ENCODE measurements at regions not wholly inside any gene's neighbourhood (a gene's known extent, or its start where the extent isn't known, plus 50 kb on each side); places are given as distances from the start of the nearest gene placed in this dataset.

DNA sequence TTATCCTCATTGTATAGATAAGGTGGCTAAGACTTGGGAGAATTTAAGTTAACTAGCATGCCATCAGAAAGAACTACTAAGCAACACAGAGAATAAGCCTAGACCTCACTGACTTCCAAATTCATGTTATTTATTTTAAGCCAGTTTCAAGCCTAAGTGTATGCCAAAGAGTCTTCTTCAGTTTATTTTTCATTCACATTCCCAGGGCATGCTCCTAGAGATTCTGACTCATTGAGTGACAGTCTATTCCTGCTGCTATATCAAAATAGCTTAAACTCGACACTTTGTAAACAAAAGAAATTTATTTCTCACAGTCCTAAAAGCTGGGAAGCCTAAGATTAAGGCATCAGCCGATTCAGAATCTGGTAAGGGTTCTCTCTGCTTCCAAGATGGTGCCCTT lies 467.1 kb downstream of the MBD2 start:
- no peaks in the 10 kb centered on the region for H3K27me3 ChIP-seq (ENCODE audit: control insufficient read depth, insufficient read depth, low read length)
- intact Hi-C loops (cut with micrococcal nuclease) = no loop called here

More for the DNA sequence above, 467.1 kb downstream of the MBD2 start:
- Histone ChIP-seq H4K91ac (ENCODE audit: insufficient read depth, low read depth, low read length) (no peak overlapping the region), H3K36me3 (ENCODE audit: control insufficient read depth, insufficient read depth, low read length) (no peaks in the 10 kb centered on the region), H2BK15ac (ENCODE audit: low read depth, low read length) (no peak overlapping the region), H2AK5ac (ENCODE audit: low read depth, low read length) (no peak overlapping the region), H3K14ac (replicated peaks; ENCODE audit: low read depth, low read length) (no peak overlapping the region), H4K20me1 (ENCODE audit: insufficient read depth, low read length) (no peaks in the 10 kb centered on the region), H3K18ac (ENCODE audit: low read depth, low read length) (no peak overlapping the region), H3K23ac (ENCODE audit: low read depth, low read length) (no peak overlapping the region), H3K4me3 (ENCODE audit: insufficient read depth, low read depth, low read length) (no peak overlapping the region), H3K27ac (ENCODE audit: insufficient read depth, low read length) (no peak overlapping the region), H4K8ac (ENCODE audit: low read depth in 2 of 2, low read length in 2 of 2) (no peak overlapping the region), H3K56ac (ENCODE audit: extremely low read depth, insufficient read depth, low read length) (no peak overlapping the region), H2BK120ac (ENCODE audit: low read depth, low read length) (no peak overlapping the region), H2BK20ac (ENCODE audit: low read depth, low read length) (no peak overlapping the region), H2BK5ac (ENCODE audit: low read depth, low read length, poor library complexity, severe bottlenecking) (no peak overlapping the region), H3K9me3 (ENCODE audit: control insufficient read depth, insufficient read depth, low read length) (peaks cover 21% of the 10 kb centered on the region), H3K4me1 (ENCODE audit: control insufficient read depth, insufficient read depth, low read length) (no peaks in the 10 kb centered on the region), H2AK9ac (replicated peaks; ENCODE audit: low read depth, low read length, poor library complexity) (no peak overlapping the region), H2AFZ (replicated peaks; ENCODE audit: low read length, poor library complexity) (no peak overlapping the region), H3K9ac (ENCODE audit: low read depth, low read length) (no peak overlapping the region), H3K4ac (ENCODE audit: low read depth, low read length) (no peak overlapping the region), H3K4me2 (ENCODE audit: low read depth, low read length) (no peak overlapping the region), H3K9me1 (ENCODE audit: insufficient read depth, low read length) (no peaks in the 10 kb centered on the region), H4K5ac (ENCODE audit: low read depth, low read length) (no peak overlapping the region), H3K79me1 (ENCODE audit: low read depth in 1 of 2, low read length in 2 of 2) (no peaks in the 10 kb centered on the region)
- WGBS, 2 experiments (ENCODE audit: extremely low coverage in 2 of 2, insufficient read length in 1 of 2) = no CpG with 5 or more reads among the region's 2 CpGs
- dilution Hi-C loops (cut with HindIII; ENCODE audit: low sequenced_read_pairs, unreplicated experiment) (no loop called here), in situ Hi-C loops (cut with MboI; ENCODE audit: low sequenced_read_pairs) (no loop called here)
- DNase-seq = no peak
- no peak for TF ChIP-seq NFE2L2 (IDR thresholded peaks at IDR 0.05; ENCODE audit: low read depth, low read length)
- no peak for TF ChIP-seq RCOR1 (IDR thresholded peaks at IDR 0.05; ENCODE audit: insufficient replicate concordance, low read length)
- no peak for TF ChIP-seq RAD21 (IDR thresholded peaks at IDR 0.05; ENCODE audit: low read length)
- ChIA-PET POLR2A (ENCODE audit: unreplicated experiment) (no interaction called here), CTCF (no interaction called here)
- no TSS peak for BruUV-seq (replicated peaks)
- ATAC-seq (ENCODE audit: low read depth) = no peak

Measured in IMR-90 (cell line).